B cell (primary cell): ENCODE measurements at regions not wholly inside any gene's neighbourhood (a gene's known extent, or its start where the extent isn't known, plus 50 kb on each side); places are given as distances from the start of the nearest gene placed in this dataset.

Source experiments
- ATAC-seq: fragments of 200-7000 bp; cut with Tn5 transposase; one replicate; pipeline ENCODE4 v1.10.0; 2021; ENCODE audit warnings: low read depth, mild to moderate bottlenecking, moderate number of reproducible peaks, moderate library complexity
- CTCF ChIA-PET: fragments of 350-600 bp; sonication (Branson Sonifier 250); formaldehyde crosslinking; loops from one replicate; lab custom pipeline; 2021; ENCODE audit warnings: antibody characterized with exemption, inconsistent platforms; lab: Charles Lee
- POLR2A ChIA-PET: fragments of 350-600 bp; sonication (Branson Sonifier 250); formaldehyde crosslinking; loops from one replicate; lab custom pipeline; 2021; ENCODE audit warnings: antibody characterized with exemption; lab: Charles Lee
- DNase-seq: peaks from one replicate; pipeline ENCODE4 v3.0.0; 2013
- H2AFZ ChIP-seq: 2 replicates; pipeline ENCODE4 v1.6.1; 2012; ENCODE audit warnings: mild to moderate bottlenecking, low read depth, low read length; ENCODE audit not compliant: insufficient read depth, poor library complexity, severe bottlenecking
- H3K27ac ChIP-seq, 2 donors: 1 replicate in 1 of 2; 2 replicates in 1 of 2; pipeline ENCODE4 v1.5.1; 2012 to 2013; ENCODE audit warnings: low read length in 2 of 2, mild to moderate bottlenecking in 2 of 2, moderate library complexity in 1 of 2
- H3K27me3 ChIP-seq, 4 experiments: fragments of 200-600 bp in 1 of 4; sonication (generic) in 1 of 4; replicated peaks in 1 of 4; 1 replicate in 2 of 4; 2 replicates in 2 of 4; pipeline versions ENCODE4 v1.6.1 to v1.7.0; 2013 to 2016; ENCODE audit warnings: low read length in 3 of 4, mild to moderate bottlenecking in 2 of 4, mixed read lengths in 1 of 4, moderate library complexity in 1 of 4; ENCODE audit not compliant: insufficient read depth in 4 of 4, control insufficient read depth in 3 of 4; ENCODE audit errors: control extremely low read depth in 1 of 4
- H3K36me3 ChIP-seq, 2 experiments: replicated peaks in 1 of 2; 1 replicate in 1 of 2; 2 replicates in 1 of 2; pipeline versions ENCODE4 v1.6.1 to v1.7.1; 2013; ENCODE audit warnings: low read length in 1 of 2; ENCODE audit not compliant: insufficient read depth in 2 of 2, control insufficient read depth in 1 of 2; ENCODE audit errors: control extremely low read depth in 1 of 2, extremely low read depth in 1 of 2
- H3K4me1 ChIP-seq, 2 donors: fragments of 200-600 bp in 1 of 2; sonication (generic) in 1 of 2; 1 replicate in 1 of 2; 2 replicates in 1 of 2; pipeline versions ENCODE4 v1.5.1 to v1.6.1; 2013 to 2017; ENCODE audit warnings: low read length in 2 of 2; ENCODE audit not compliant: control insufficient read depth in 2 of 2, insufficient read depth in 2 of 2
- H3K4me2 ChIP-seq: replicated peaks from 2 replicates; pipeline ENCODE3; 2012; ENCODE audit warnings: mild to moderate bottlenecking, low read depth, low read length; ENCODE audit not compliant: poor library complexity, severe bottlenecking
- H3K4me3 ChIP-seq, 5 experiments: fragments of 200-600 bp in 1 of 5; sonication (generic) in 1 of 5; 1 replicate in 3 of 5; 2 replicates in 2 of 5; pipeline versions ENCODE4 v1.5.1 to v1.7.0; 2011 to 2016; ENCODE audit warnings: low read length in 4 of 5, mild to moderate bottlenecking in 4 of 5, low read depth in 2 of 5, control low read depth in 1 of 5, moderate library complexity in 1 of 5; ENCODE audit not compliant: insufficient read depth in 1 of 5; ENCODE audit errors: control extremely low read depth in 1 of 5, extremely low read depth in 1 of 5
- H3K79me2 ChIP-seq: fragments of 200-600 bp; sonication (generic); one replicate; pipeline ENCODE4 v1.6.0; 2016; ENCODE audit warnings: low read length; ENCODE audit not compliant: control insufficient read depth, insufficient read depth
- H3K9ac ChIP-seq: fragments of 200-600 bp; sonication (generic); 2 replicates; pipeline ENCODE4 v1.6.1; 2017; ENCODE audit warnings: mild to moderate bottlenecking, low read length, moderate library complexity
- H3K9me3 ChIP-seq, 3 donors: one replicate each; pipeline versions ENCODE4 v1.6.1 to v1.7.1; 2013; ENCODE audit warnings: low read length in 2 of 3; ENCODE audit not compliant: control insufficient read depth in 2 of 3, insufficient read depth in 1 of 3; ENCODE audit errors: control extremely low read depth in 1 of 3
- H4K20me1 ChIP-seq: 2 replicates; pipeline ENCODE4 v1.6.0; 2012; ENCODE audit warnings: mild to moderate bottlenecking, low read length; ENCODE audit not compliant: insufficient read depth, control insufficient read depth, poor library complexity, severe bottlenecking
- H3K27ac Mint-ChIP-seq: one replicate; pipeline ENCODE4 v1.8.0; 2021; ENCODE audit warnings: mixed read lengths
- H3K27me3 Mint-ChIP-seq: one replicate; pipeline ENCODE4 v1.8.0; 2021; ENCODE audit warnings: mixed read lengths
- H3K4me1 Mint-ChIP-seq: one replicate; pipeline ENCODE4 v1.8.0; 2021; ENCODE audit warnings: mixed read lengths
- H3K4me3 Mint-ChIP-seq: one replicate; pipeline ENCODE4 v1.8.0; 2021; ENCODE audit warnings: mixed read lengths
- H3K9me3 Mint-ChIP-seq: one replicate; pipeline ENCODE4 v1.8.0; 2022; ENCODE audit warnings: mixed read lengths; ENCODE audit not compliant: insufficient read depth
- EZH2 ChIP-seq: IDR thresholded peaks from 2 replicates; pipeline ENCODE4 v1.6.1; 2012; ENCODE audit warnings: borderline replicate concordance, low read depth, mild to moderate bottlenecking, moderate library complexity, low read length; ENCODE audit not compliant: insufficient read depth, poor library complexity, severe bottlenecking
- WGBS: methylation state at CpG from one replicate; pipeline ENCODE4 v1.1.5; 2013; ENCODE audit warnings: missing lambda C conversion rate; ENCODE audit not compliant: insufficient coverage; 5-methylcytosine and 5-hydroxymethylcytosine counted together
- intact Hi-C: fragments of 100-400 bp; cut with micrococcal nuclease; formaldehyde crosslinking; loops from one replicate; pipeline ENCODE4 v1.10.0; 2022
- TF ChIP-seq, protein P1 (sequence below): fragments of 200-600 bp; IDR thresholded peaks from one replicate; pipeline ENCODE4 v1.8.0; 2022; ENCODE audit warnings: antibody characterized with exemption, mild to moderate bottlenecking

GRCh38 chr3:194058189-194058571 lies 77.8 kb upstream of the HES1 start:
- Mint-ChIP-seq H3K4me3 (peak overlapping the region; percentile 77), H3K27ac (peak overlapping the region; percentile 7), H3K27me3 (no peaks in the 10 kb centered on the region), H3K9me3 (no peaks in the 10 kb centered on the region), H3K4me1 (peaks cover 18% of the 10 kb centered on the region)
- Histone ChIP-seq H3K9ac (peak overlapping the region; percentile 57), H4K20me1 (no peaks in the 10 kb centered on the region), H3K4me1 (peaks cover 15 to 20% of the 10 kb centered on the region in 2 donors), H3K27ac (no peak overlapping the region), H3K4me2 (peak overlapping the region; percentile 86), H3K9me3 (peaks cover 0 to 11% (median 0%) of the 10 kb centered on the region in 3 donors), H3K36me3 (no peaks in the 10 kb centered on the region), H3K4me3 (peak overlapping the region in 4 of 5 experiments; percentile 29 to 59 (median 53)), H3K27me3 (no peaks in the 10 kb centered on the region), H3K79me2 (no peaks in the 10 kb centered on the region), H2AFZ (peak overlapping the region; percentile 81)
- DNase-seq: peak; percentile 62
- TF ChIP-seq, protein P1, sequence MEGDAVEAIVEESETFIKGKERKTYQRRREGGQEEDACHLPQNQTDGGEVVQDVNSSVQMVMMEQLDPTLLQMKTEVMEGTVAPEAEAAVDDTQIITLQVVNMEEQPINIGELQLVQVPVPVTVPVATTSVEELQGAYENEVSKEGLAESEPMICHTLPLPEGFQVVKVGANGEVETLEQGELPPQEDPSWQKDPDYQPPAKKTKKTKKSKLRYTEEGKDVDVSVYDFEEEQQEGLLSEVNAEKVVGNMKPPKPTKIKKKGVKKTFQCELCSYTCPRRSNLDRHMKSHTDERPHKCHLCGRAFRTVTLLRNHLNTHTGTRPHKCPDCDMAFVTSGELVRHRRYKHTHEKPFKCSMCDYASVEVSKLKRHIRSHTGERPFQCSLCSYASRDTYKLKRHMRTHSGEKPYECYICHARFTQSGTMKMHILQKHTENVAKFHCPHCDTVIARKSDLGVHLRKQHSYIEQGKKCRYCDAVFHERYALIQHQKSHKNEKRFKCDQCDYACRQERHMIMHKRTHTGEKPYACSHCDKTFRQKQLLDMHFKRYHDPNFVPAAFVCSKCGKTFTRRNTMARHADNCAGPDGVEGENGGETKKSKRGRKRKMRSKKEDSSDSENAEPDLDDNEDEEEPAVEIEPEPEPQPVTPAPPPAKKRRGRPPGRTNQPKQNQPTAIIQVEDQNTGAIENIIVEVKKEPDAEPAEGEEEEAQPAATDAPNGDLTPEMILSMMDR: no peak
- no peak for TF ChIP-seq EZH2
- CTCF ChIA-PET: interaction anchor here (0.5 to 3.4 kb wide), 5 partner anchors 55 to 278 kb away, joined by 3 to 24 read pairs (median 4); partner anchors contain the start of gene HES1
- WGBS: under 1% methylated on average over 21 of the region's 31 CpGs
- intact Hi-C loops: loop anchor here (5.0 kb wide), 2 partner anchors 44 to 86 kb away; no protein-coding TSS in a partner anchor
- ATAC-seq: peak; percentile 79
- POLR2A ChIA-PET: interaction anchor here (0.9 to 1.0 kb wide), 2 partner anchors 11 to 52 kb away, joined by 5 to 9 read pairs; no protein-coding TSS in a partner anchor

DNA sequence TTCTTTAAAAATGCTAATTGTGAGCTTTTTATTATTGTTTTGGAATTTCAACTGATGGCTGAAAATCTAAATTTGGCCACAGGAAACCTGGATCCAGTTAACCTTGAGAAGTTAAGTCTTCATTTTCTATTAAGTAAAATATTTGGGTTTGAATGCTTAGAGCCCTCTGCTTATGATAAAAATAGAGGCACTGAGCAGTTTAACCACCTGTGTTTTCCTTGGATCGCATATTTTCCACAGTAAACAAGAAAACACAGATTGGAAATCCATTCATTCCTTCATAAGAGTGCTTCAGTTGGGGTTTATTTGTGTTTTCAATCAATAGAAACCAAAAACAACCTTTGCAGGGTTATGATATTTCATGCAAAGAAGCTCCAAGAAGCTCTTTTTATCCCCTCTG lies 77.2 kb upstream of the HES1 start:
- Mint-ChIP-seq H3K27me3 (no peaks in the 10 kb centered on the region), H3K4me1 (peaks cover 17% of the 10 kb centered on the region), H3K9me3 (no peaks in the 10 kb centered on the region), H3K27ac (no peak overlapping the region), H3K4me3 (peak overlapping the region; percentile 77)
- H3K27ac ChIP-seq: no peak overlapping the region
- peaks cover 15 to 20% of the 10 kb centered on the region in 2 donors for H3K4me1 ChIP-seq
- ATAC-seq (no peak), DNase-seq (no peak)
- no peaks in the 10 kb centered on the region for H3K79me2 ChIP-seq
- WGBS: no CpG with 5 or more reads among the region's 1 CpG
- H3K9ac ChIP-seq: no peak overlapping the region
- no peaks in the 10 kb centered on the region for H3K27me3 ChIP-seq
- H4K20me1 ChIP-seq: no peaks in the 10 kb centered on the region
- TF ChIP-seq EZH2: no peak
- TF ChIP-seq, protein P1: no peak
- no peaks in the 10 kb centered on the region for H3K36me3 ChIP-seq
- H2AFZ ChIP-seq: peak overlapping the region; percentile 81
- ChIA-PET POLR2A (interaction anchor here (1.0 kb wide), 1 partner anchor 11 kb away, joined by 9 read pairs; no protein-coding TSS in a partner anchor), CTCF (interaction anchor here (1.0 to 3.4 kb wide), 5 partner anchors 55 to 278 kb away, joined by 3 to 24 read pairs (median 3); partner anchors contain the start of gene HES1)
- intact Hi-C loops: loop anchor here (5.0 kb wide), 2 partner anchors 44 to 86 kb away; no protein-coding TSS in a partner anchor
- H3K9me3 ChIP-seq: peaks cover 0 to 11% (median 0%) of the 10 kb centered on the region in 3 donors
- H3K4me3 ChIP-seq: peak overlapping the region in 3 of 5 experiments; percentile 49 to 59 (median 57)
- H3K4me2 ChIP-seq: peak overlapping the region; percentile 86
